Right lobe of liver (tissue), 4 donors: ENCODE measurements at regions not wholly inside any gene's neighbourhood (a gene's known extent, or its start where the extent isn't known, plus 50 kb on each side); places are given as distances from the start of the nearest gene placed in this dataset.

ENCODE experiments used
- POLR2A ChIP-seq: fragments of 450-650 bp; IDR thresholded peaks from one replicate; pipeline ENCODE4 v1.6.1; 2017; ENCODE audit warnings: antibody characterized with exemption, mild to moderate bottlenecking
- TF ChIP-seq, protein P1 (sequence below), 4 donors: fragments of 200-600 bp in 3 of 4; fragments of 450-650 bp in 1 of 4; IDR thresholded peaks; one replicate each; pipeline versions ENCODE4 v1.5.1 to v1.8.0; 2016 to 2022; ENCODE audit warnings: antibody characterized with exemption in 4 of 4, mild to moderate bottlenecking in 2 of 4
- donor health status: DM: no; HTN: no; CAD: no.
- donor health status: DM: no; HTN: no; CAD: no.
- donor health status: DM: no; HTN: yes; CAD: no.

DNA sequence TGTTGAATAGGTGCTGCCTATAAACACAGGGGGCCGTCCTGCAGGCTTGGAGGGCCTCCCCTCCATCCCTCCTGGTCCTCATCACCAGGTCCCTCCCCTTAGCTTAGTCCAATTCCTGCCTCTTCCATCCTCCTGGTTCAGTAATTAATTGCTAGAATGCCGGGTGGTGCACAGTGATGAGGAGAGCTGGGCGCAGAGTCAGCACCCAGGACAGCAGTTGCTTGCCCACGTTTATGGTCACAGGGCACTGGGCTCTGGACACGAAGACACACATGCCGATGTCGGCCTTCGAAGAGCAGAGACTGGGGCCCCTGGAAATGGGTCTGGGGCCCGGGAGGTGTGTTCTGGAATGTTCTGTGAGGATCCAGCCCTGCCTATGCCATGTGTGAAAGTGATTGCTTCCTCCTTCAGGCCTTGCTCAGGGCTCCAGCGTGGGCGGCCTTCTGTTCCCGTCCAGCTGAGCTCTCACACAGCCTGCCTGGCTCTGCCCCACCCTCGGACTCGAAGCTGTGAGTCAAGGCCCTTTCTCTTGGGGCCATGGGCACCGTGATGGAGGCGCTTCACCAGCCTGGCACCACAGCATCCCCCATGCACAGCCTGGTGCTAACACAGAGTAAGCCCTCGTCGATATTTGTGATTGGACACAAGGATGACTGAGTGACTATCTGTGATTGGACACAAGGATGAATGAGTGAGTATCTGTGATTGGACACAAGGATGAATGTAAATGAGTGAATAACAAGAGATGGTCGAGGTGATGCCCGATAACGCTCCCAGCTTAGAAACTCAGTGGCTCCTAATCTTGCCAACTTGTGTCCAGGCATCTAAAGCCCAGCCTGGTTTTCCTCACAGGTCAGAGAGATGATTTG is 884.7 kb downstream of the BRD1 start:
- no peak for TF ChIP-seq POLR2A
- TF ChIP-seq, protein P1, sequence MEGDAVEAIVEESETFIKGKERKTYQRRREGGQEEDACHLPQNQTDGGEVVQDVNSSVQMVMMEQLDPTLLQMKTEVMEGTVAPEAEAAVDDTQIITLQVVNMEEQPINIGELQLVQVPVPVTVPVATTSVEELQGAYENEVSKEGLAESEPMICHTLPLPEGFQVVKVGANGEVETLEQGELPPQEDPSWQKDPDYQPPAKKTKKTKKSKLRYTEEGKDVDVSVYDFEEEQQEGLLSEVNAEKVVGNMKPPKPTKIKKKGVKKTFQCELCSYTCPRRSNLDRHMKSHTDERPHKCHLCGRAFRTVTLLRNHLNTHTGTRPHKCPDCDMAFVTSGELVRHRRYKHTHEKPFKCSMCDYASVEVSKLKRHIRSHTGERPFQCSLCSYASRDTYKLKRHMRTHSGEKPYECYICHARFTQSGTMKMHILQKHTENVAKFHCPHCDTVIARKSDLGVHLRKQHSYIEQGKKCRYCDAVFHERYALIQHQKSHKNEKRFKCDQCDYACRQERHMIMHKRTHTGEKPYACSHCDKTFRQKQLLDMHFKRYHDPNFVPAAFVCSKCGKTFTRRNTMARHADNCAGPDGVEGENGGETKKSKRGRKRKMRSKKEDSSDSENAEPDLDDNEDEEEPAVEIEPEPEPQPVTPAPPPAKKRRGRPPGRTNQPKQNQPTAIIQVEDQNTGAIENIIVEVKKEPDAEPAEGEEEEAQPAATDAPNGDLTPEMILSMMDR (IDR thresholded peaks at IDR 0.05) = no peak
